ENCODE measurements at regions not wholly inside any gene's neighbourhood (a gene's known extent, or its start where the extent isn't known, plus 50 kb on each side); places are given as distances from the start of the nearest gene placed in this dataset.

GRCh38 chr11:79949574-79949973 lies 508.7 kb upstream of the TENM4 start:
- no peak for TF ChIP-seq CTCF (IDR thresholded peaks at IDR 0.05; ENCODE audit: low read length)
- no peak for TF ChIP-seq EZH2 (IDR thresholded peaks at IDR 0.05; ENCODE audit: borderline replicate concordance, low read length)

Measured in OCI-LY1 (cell line).